ENCODE measurements at regions not wholly inside any gene's neighbourhood (a gene's known extent, or its start where the extent isn't known, plus 50 kb on each side); places are given as distances from the start of the nearest gene placed in this dataset.

GRCh38 chr3:27643355-27643754 lies 78.8 kb downstream of the EOMES start:
- no peaks in the 10 kb centered on the region for H3K36me3 ChIP-seq
- intact Hi-C loops (cut with DNase I; ENCODE audit: low total_unique reads) (no loop called here), in situ Hi-C loops (cut with MboI; ENCODE audit: low pct_ligation_motif_present in 1 of 4, low pct_unique_long_range_greater_than_20kb in 1 of 4, low sequenced_read_pairs in 3 of 4) (no loop called here)
- no peaks in the 10 kb centered on the region for H3K4me1 ChIP-seq
- no peak overlapping the region for H3K27ac ChIP-seq
- no peaks in the 10 kb centered on the region for H3K27me3 ChIP-seq
- no peak for TF ChIP-seq CTCF (IDR thresholded peaks at IDR 0.05)
- no peaks in the 10 kb centered on the region for H3K9me3 ChIP-seq
- WGBS, 2 donors (ENCODE audit: low coverage in 1 of 2) = 79 to 90% methylated on average over 3 of the region's 3 CpGs
- DNase-seq = no peak
- H3K4me3 ChIP-seq = no peak overlapping the region

- Histone ChIP-seq H3K4me3 (no peak overlapping the region), H3K27ac (no peak overlapping the region), H3K36me3 (no peaks in the 10 kb centered on the region), H3K27me3 (no peaks in the 10 kb centered on the region), H3K9me3 (no peaks in the 10 kb centered on the region), H3K4me1 (no peaks in the 10 kb centered on the region)
- DNase-seq = no peak
- 89 to 96% methylated on average over 5 of the region's 5 CpGs for WGBS, 2 donors (ENCODE audit: low coverage in 1 of 2)
- in situ Hi-C loops (cut with MboI; ENCODE audit: low pct_ligation_motif_present in 1 of 4, low pct_unique_long_range_greater_than_20kb in 1 of 4, low sequenced_read_pairs in 3 of 4) = no loop called here
- intact Hi-C loops (cut with DNase I; ENCODE audit: low total_unique reads) = no loop called here
- TF ChIP-seq EP300 (IDR thresholded peaks at IDR 0.05; ENCODE audit: low read depth) (no peak), CTCF (IDR thresholded peaks at IDR 0.05) (no peak), POLR2AphosphoS5 (IDR thresholded peaks at IDR 0.05) (no peak), POLR2A (IDR thresholded peaks at IDR 0.05) (no peak)
These were observed 79.3 kb downstream of the EOMES start for GRCh38 chr3:27642796-27643195.

GRCh38 chr3:27641888-27642601 lies 80.1 kb downstream of the EOMES start:
- WGBS, 2 donors (ENCODE audit: low coverage in 1 of 2) = 71 to 79% methylated on average over 3 to 5 of the region's 5 CpGs
- Histone ChIP-seq H3K4me3 (no peak overlapping the region), H3K27ac (no peak overlapping the region), H3K4me1 (no peaks in the 10 kb centered on the region), H3K9me3 (no peaks in the 10 kb centered on the region), H3K36me3 (no peaks in the 10 kb centered on the region), H3K27me3 (no peaks in the 10 kb centered on the region)
- TF ChIP-seq EP300 (IDR thresholded peaks at IDR 0.05; ENCODE audit: low read depth) (no peak), POLR2AphosphoS5 (IDR thresholded peaks at IDR 0.05) (no peak), CTCF (IDR thresholded peaks at IDR 0.05) (no peak), POLR2A (IDR thresholded peaks at IDR 0.05) (no peak)
- intact Hi-C loops (cut with DNase I; ENCODE audit: low total_unique reads) = no loop called here
- DNase-seq = no peak
- in situ Hi-C loops (cut with MboI; ENCODE audit: low pct_ligation_motif_present in 1 of 4, low pct_unique_long_range_greater_than_20kb in 1 of 4, low sequenced_read_pairs in 3 of 4) = no loop called here

- no peaks in the 10 kb centered on the region for H3K9me3 ChIP-seq
- TF ChIP-seq POLR2AphosphoS5 (IDR thresholded peaks at IDR 0.05) = no peak
- TF ChIP-seq POLR2A (IDR thresholded peaks at IDR 0.05) = no peak
- no peak for TF ChIP-seq CTCF (IDR thresholded peaks at IDR 0.05)
- TF ChIP-seq EP300 (IDR thresholded peaks at IDR 0.05; ENCODE audit: low read depth) = no peak
- H3K4me1 ChIP-seq = no peaks in the 10 kb centered on the region
- H3K4me3 ChIP-seq = no peak overlapping the region
- H3K36me3 ChIP-seq = no peaks in the 10 kb centered on the region
- 90% methylated on average over 1 of the region's 1 CpG for WGBS, 2 donors (ENCODE audit: low coverage in 1 of 2)
- in situ Hi-C loops (cut with MboI; ENCODE audit: low pct_ligation_motif_present in 1 of 4, low pct_unique_long_range_greater_than_20kb in 1 of 4, low sequenced_read_pairs in 3 of 4) = no loop called here
- no peaks in the 10 kb centered on the region for H3K27me3 ChIP-seq
- no peak for DNase-seq
- no peak overlapping the region for H3K27ac ChIP-seq
- intact Hi-C loops (cut with DNase I; ENCODE audit: low total_unique reads) = no loop called here
These were observed 80.8 kb downstream of the EOMES start for GRCh38 chr3:27641271-27641800.

Data from transverse colon (tissue), 4 donors.